K562 (cell line): ENCODE measurements at regions not wholly inside any gene's neighbourhood (a gene's known extent, or its start where the extent isn't known, plus 50 kb on each side); places are given as distances from the start of the nearest gene placed in this dataset.

Source experiments
- ATAC-seq: fragments of 200-7000 bp; cut with Tn5 transposase; 3 replicates; pipeline ENCODE4 v1.9.1; 2020; ENCODE audit warnings: moderate library complexity
- BruUV-seq: library from RNA; stranded (reverse); fragments of 400-500 nt; replicated peaks from 2 replicates; lab custom pipeline; 2021; lab: Mats Ljungman, UMichigan
- CTCF ChIA-PET: fragments of 300-600 bp; formaldehyde crosslinking; extraction: SDS; loops from one replicate; lab custom pipeline; 2021; ENCODE audit warnings: low intra/inter-chr PET ratio; lab: Yijun Ruan, JAX
- POLR2A ChIA-PET: fragments of 300-600, 350-650 bp; sonication (Branson Sonifier 250); formaldehyde crosslinking; extraction: SDS; loops from one replicate; lab custom pipeline; 2021; ENCODE audit warnings: antibody characterized with exemption, inconsistent platforms; lab: Yijun Ruan, JAX
- DNase-seq, 4 experiments: peaks; one replicate each; pipeline versions ENCODE4 v3.0.0 to v3.0.0-alpha.2; 2011 to 2018; ENCODE audit warnings: low spot score in 3 of 4, mixed read lengths in 3 of 4; ENCODE audit errors: extremely low read depth in 1 of 4
- FAIRE-seq: peaks from 2 replicates; lab custom pipeline; 2011; peaks lifted over from hg19 to GRCh38; lab: Jason Lieb, UNC
- H2AFZ ChIP-seq: 2 replicates; pipeline ENCODE4 v1.6.0; 2011; ENCODE audit warnings: low read depth, low read length, control low read depth, inconsistent platforms
- H3K27ac ChIP-seq: fragments of 200-600 bp; 3 replicates; pipeline ENCODE4 v1.8.0; 2011; ENCODE audit warnings: low read depth, mild to moderate bottlenecking, control low read depth, inconsistent platforms, low read length, moderate library complexity, mixed read lengths; ENCODE audit errors: extremely low read depth
- H3K27me3 ChIP-seq, 2 experiments: fragments of 300-600 bp in 1 of 2; 2 replicates in 1 of 2; 3 replicates in 1 of 2; pipeline versions ENCODE4 v1.6.0 to v1.8.0; 2011; ENCODE audit warnings: inconsistent platforms in 2 of 2, low read length in 2 of 2, mild to moderate bottlenecking in 1 of 2, mixed read lengths in 1 of 2, moderate library complexity in 1 of 2; ENCODE audit not compliant: control insufficient read depth in 2 of 2, insufficient read depth in 2 of 2
- H3K36me3 ChIP-seq: fragments of 300-600 bp; 3 replicates; pipeline ENCODE4 v1.8.0; 2011; ENCODE audit warnings: mild to moderate bottlenecking, low read length, inconsistent platforms; ENCODE audit not compliant: control insufficient read depth, insufficient read depth
- H3K4me1 ChIP-seq, 2 experiments: fragments of 200-600 bp in 1 of 2; replicated peaks in 1 of 2; 2 replicates in 1 of 2; 3 replicates in 1 of 2; pipeline versions ENCODE4 v1.5.1 to v1.8.0; 2011; ENCODE audit warnings: inconsistent platforms in 2 of 2, low read length in 2 of 2, mild to moderate bottlenecking in 1 of 2, mixed read lengths in 1 of 2, moderate library complexity in 1 of 2; ENCODE audit not compliant: control insufficient read depth in 2 of 2, insufficient read depth in 2 of 2
- H3K4me2 ChIP-seq: 2 replicates; pipeline ENCODE4 v1.6.1; 2011; ENCODE audit warnings: low read length, control low read depth, inconsistent platforms, mixed read lengths; ENCODE audit not compliant: insufficient read depth
- H3K4me3 ChIP-seq: fragments of 200-600 bp; sonication (generic), shearing (Covaris generic); 2 replicates; pipeline ENCODE4 v1.5.1; 2016; ENCODE audit warnings: control low read depth, inconsistent platforms
- H3K79me2 ChIP-seq: fragments of 200-600 bp; 3 replicates; pipeline ENCODE4 v1.8.0; 2011; ENCODE audit warnings: low read length, inconsistent platforms; ENCODE audit not compliant: control insufficient read depth, insufficient read depth
- H3K9ac ChIP-seq, 2 experiments: 2 replicates each; pipeline versions ENCODE4 v1.6.0 to v1.6.1; 2011; ENCODE audit warnings: low read depth in 2 of 2, low read length in 2 of 2, control low read depth in 1 of 2, inconsistent platforms in 1 of 2, mild to moderate bottlenecking in 1 of 2, mixed read lengths in 1 of 2; ENCODE audit not compliant: insufficient read depth in 1 of 2
- H3K9me1 ChIP-seq: one replicate; pipeline ENCODE4 v1.6.0; 2011; ENCODE audit warnings: inconsistent platforms, mild to moderate bottlenecking, low read length, moderate library complexity; ENCODE audit not compliant: control insufficient read depth, insufficient read depth
- H3K9me3 ChIP-seq: replicated peaks from 2 replicates; pipeline ENCODE4 v1.5.1; 2011; ENCODE audit warnings: low read depth, low read length, inconsistent platforms; ENCODE audit not compliant: control insufficient read depth, insufficient read depth
- H4K20me1 ChIP-seq: replicated peaks from 2 replicates; pipeline ENCODE4 v1.6.1; 2011; ENCODE audit warnings: low read length, inconsistent platforms, mixed read lengths; ENCODE audit not compliant: control insufficient read depth, insufficient read depth
- CBX8 ChIP-seq: fragments of 200-600 bp; sonication (generic); IDR thresholded peaks from 2 replicates; pipeline ENCODE4 v1.6.1; 2012; ENCODE audit warnings: borderline replicate concordance, mixed run types, low read depth, mild to moderate bottlenecking, moderate library complexity, mixed read lengths, low read length, control low read depth, inconsistent platforms; ENCODE audit not compliant: poor library complexity, severe bottlenecking; ENCODE audit errors: extremely low read depth
- FOXA3 ChIP-seq, 2 experiments: fragments of 450-650 bp in 1 of 2; sonication (generic) in 1 of 2; formaldehyde crosslinking; IDR thresholded peaks in 1 of 2; conservative IDR thresholded peaks in 1 of 2; 2 replicates each; pipeline versions ENCODE4 v1.4.0 to v1.8.0; 2020 to 2022; ENCODE audit warnings: mild to moderate bottlenecking in 2 of 2, missing genetic modification reagents in 1 of 2
- HMG20B ChIP-seq: fragments of 250-450 bp; sonication (Bioruptor Pico); IDR thresholded peaks from 2 replicates; pipeline ENCODE4 v1.5.0; 2021; ENCODE audit warnings: mild to moderate bottlenecking
- HNRNPLL ChIP-seq: fragments of 200-400 bp; formaldehyde crosslinking; IDR thresholded peaks from 2 replicates; pipeline ENCODE4 v1.6.1; 2017; ENCODE audit warnings: low read length, low read depth, mild to moderate bottlenecking; ENCODE audit not compliant: poor library complexity, severe bottlenecking
- MCM2 ChIP-seq: fragments of 450-650 bp; IDR thresholded peaks from 2 replicates; pipeline ENCODE4 v1.6.1; 2017; ENCODE audit warnings: low read depth, mild to moderate bottlenecking
- NBN ChIP-seq: fragments of 450-650 bp; IDR thresholded peaks from 2 replicates; pipeline ENCODE4 v1.6.1; 2016; ENCODE audit warnings: low read depth, mild to moderate bottlenecking
- PHF21A ChIP-seq: fragments of 450-650 bp; IDR thresholded peaks from 2 replicates; pipeline ENCODE4 v1.6.1; 2017; ENCODE audit warnings: low read depth, borderline replicate concordance
- PYGO2 ChIP-seq: fragments of 450-650 bp; IDR thresholded peaks from 2 replicates; pipeline ENCODE4 v1.6.1; 2016; ENCODE audit warnings: mild to moderate bottlenecking, missing genetic modification characterization, moderate library complexity, missing compliant biosample characterization
- SIN3A ChIP-seq, 2 experiments: fragments of 150-350 bp in 1 of 2; IDR thresholded peaks; 2 replicates each; pipeline ENCODE4 v1.6.1; 2011 to 2016; ENCODE audit warnings: borderline replicate concordance in 2 of 2, low read depth in 2 of 2, low read length in 2 of 2, mild to moderate bottlenecking in 2 of 2, moderate library complexity in 2 of 2; ENCODE audit not compliant: control insufficient read depth in 1 of 2
- SMAD2 ChIP-seq: fragments of 150-350 bp; IDR thresholded peaks from 2 replicates; pipeline ENCODE4 v1.6.1; 2014; ENCODE audit warnings: low read depth, mild to moderate bottlenecking, low read length
- TOE1 ChIP-seq, 2 experiments: fragments of 450-650 bp in 1 of 2; sonication (generic) in 1 of 2; formaldehyde crosslinking in 1 of 2; IDR thresholded peaks; 2 replicates each; pipeline versions ENCODE4 v1.7.1 to v1.8.0; 2016 to 2022; ENCODE audit warnings: borderline replicate concordance in 2 of 2, mild to moderate bottlenecking in 2 of 2, antibody characterized with exemption in 1 of 2, inconsistent platforms in 1 of 2, low read depth in 1 of 2, missing genetic modification reagents in 1 of 2, moderate library complexity in 1 of 2
- ZFPM2 ChIP-seq: fragments of 250-450 bp; sonication (Bioruptor Pico); IDR thresholded peaks from 2 replicates; pipeline ENCODE4 v1.5.1; 2022; ENCODE audit warnings: mild to moderate bottlenecking
- ZFX ChIP-seq: sonication (generic); formaldehyde crosslinking; IDR thresholded peaks from 2 replicates; pipeline ENCODE4 v1.8.0; 2022; ENCODE audit warnings: mild to moderate bottlenecking, missing genetic modification reagents, moderate library complexity
- ZNF696 ChIP-seq: fragments of 250-450 bp; sonication (Bioruptor Pico); conservative IDR thresholded peaks from 2 replicates; pipeline ENCODE4 v1.4.0; 2020; ENCODE audit warnings: mild to moderate bottlenecking, moderate library complexity
- WGBS: fragments of 100-300 bp; shearing (Covaris generic); methylation state at CpG from one replicate; pipeline ENCODE4 v1.1.6; 2016; ENCODE audit warnings: low coverage, mixed read lengths; ENCODE audit not compliant: insufficient coverage; ENCODE audit errors: missing lambda C conversion rate; 5-methylcytosine and 5-hydroxymethylcytosine counted together
- in situ Hi-C: fragments of 300-500 bp; cut with MboI; formaldehyde crosslinking; loops from 4 replicates; pipeline ENCODE4 v1.15.0; 2018; ENCODE audit warnings: inconsistent platforms, mixed read lengths
- intact Hi-C: fragments of 100-400 bp; cut with micrococcal nuclease; formaldehyde crosslinking; loops from 2 replicates; pipeline ENCODE4 v1.14.2; 2022
- TF ChIP-seq, protein P1 (sequence below): sonication (generic); formaldehyde crosslinking; IDR thresholded peaks from 2 replicates; pipeline ENCODE4 v1.9.0; 2022; ENCODE audit warnings: mild to moderate bottlenecking, missing genetic modification reagents
- TF ChIP-seq, protein P2 (sequence below): sonication (generic); formaldehyde crosslinking; IDR thresholded peaks from 2 replicates; pipeline ENCODE4 v1.8.0; 2022; ENCODE audit warnings: mild to moderate bottlenecking, missing genetic modification reagents
- TF ChIP-seq, protein P3 (sequence below), 3 experiments: fragments of 200-800 bp in 1 of 3; fragments of 250-450 bp in 1 of 3; fragments of 450-650 bp in 1 of 3; sonication (Bioruptor Pico) in 1 of 3; sonication (Bioruptor generic) in 1 of 3; formaldehyde crosslinking in 1 of 3; IDR thresholded peaks; 2 replicates each; pipeline versions ENCODE4 v1.6.1 to v1.8.0; 2016 to 2022; ENCODE audit warnings: mild to moderate bottlenecking in 2 of 3, missing genetic modification characterization in 2 of 3, missing compliant biosample characterization in 1 of 3, moderate library complexity in 1 of 3

DNA sequence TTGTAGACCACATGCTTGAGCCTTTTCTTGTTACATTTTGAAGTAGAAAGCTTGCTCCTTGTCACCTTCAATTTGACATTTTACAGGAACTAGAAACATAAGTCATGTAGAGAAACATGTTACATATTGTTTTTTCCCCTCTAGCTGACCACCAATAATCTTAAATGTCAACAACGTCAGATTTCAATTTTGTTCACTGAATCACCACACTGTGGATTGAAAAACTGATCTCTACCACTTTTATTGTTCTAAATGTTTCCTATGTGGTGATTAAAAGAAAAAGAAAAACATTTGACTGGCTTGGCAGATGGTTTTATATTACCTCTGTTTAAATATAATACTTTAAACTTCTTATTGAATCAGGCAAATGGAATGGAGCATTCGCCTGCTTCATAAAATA is 87.7 kb downstream of the DSEL start:
- Histone ChIP-seq H4K20me1 (no peaks in the 10 kb centered on the region), H3K4me2 (no peak overlapping the region), H3K4me1 (no peaks in the 10 kb centered on the region), H3K27ac (no peak overlapping the region), H3K36me3 (no peaks in the 10 kb centered on the region), H3K4me3 (no peak overlapping the region), H3K9me3 (no peaks in the 10 kb centered on the region), H3K9me1 (no peaks in the 10 kb centered on the region), H2AFZ (no peak overlapping the region), H3K27me3 (no peaks in the 10 kb centered on the region), H3K9ac (no peak overlapping the region), H3K79me2 (no peaks in the 10 kb centered on the region)
- 0% methylated on average over 2 of the region's 2 CpGs for WGBS
- DNase-seq = no peak
- in situ Hi-C loops = no loop called here
- intact Hi-C loops = no loop called here
- no peak for FAIRE-seq
- POLR2A ChIA-PET = interaction anchor here (0.6 kb wide), 1 partner anchor 209 kb away, joined by 3 read pairs; no protein-coding TSS in a partner anchor
- no peak for ATAC-seq
- CTCF ChIA-PET = no interaction called here
- BruUV-seq = no TSS peak
- no peak for TF ChIP-seq NBN
- no peak for TF ChIP-seq CBX8
- TF ChIP-seq, protein P1, sequence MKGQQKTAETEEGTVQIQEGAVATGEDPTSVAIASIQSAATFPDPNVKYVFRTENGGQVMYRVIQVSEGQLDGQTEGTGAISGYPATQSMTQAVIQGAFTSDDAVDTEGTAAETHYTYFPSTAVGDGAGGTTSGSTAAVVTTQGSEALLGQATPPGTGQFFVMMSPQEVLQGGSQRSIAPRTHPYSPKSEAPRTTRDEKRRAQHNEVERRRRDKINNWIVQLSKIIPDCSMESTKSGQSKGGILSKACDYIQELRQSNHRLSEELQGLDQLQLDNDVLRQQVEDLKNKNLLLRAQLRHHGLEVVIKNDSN (CRISPR knock-in tag) = no peak
- no peak for TF ChIP-seq HNRNPLL
- no peak for TF ChIP-seq PYGO2 (tag)
- no peak for TF ChIP-seq FOXA3 (CRISPR knock-in tag; conservative IDR thresholded peaks at IDR 0.05 in 1 of 2, IDR thresholded peaks at IDR 0.05 in 1 of 2)
- no peak for TF ChIP-seq SMAD2
- TF ChIP-seq ZFPM2 (CRISPR knock-in tag) = no peak
- TF ChIP-seq, protein P2, sequence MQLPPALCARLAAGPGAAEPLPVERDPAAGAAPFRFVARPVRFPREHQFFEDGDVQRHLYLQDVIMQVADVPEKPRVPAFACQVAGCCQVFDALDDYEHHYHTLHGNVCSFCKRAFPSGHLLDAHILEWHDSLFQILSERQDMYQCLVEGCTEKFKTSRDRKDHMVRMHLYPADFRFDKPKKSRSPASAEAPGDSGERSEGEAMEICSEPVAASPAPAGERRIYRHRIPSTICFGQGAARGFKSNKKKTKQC (CRISPR knock-in tag) = no peak
- TF ChIP-seq, protein P3, sequence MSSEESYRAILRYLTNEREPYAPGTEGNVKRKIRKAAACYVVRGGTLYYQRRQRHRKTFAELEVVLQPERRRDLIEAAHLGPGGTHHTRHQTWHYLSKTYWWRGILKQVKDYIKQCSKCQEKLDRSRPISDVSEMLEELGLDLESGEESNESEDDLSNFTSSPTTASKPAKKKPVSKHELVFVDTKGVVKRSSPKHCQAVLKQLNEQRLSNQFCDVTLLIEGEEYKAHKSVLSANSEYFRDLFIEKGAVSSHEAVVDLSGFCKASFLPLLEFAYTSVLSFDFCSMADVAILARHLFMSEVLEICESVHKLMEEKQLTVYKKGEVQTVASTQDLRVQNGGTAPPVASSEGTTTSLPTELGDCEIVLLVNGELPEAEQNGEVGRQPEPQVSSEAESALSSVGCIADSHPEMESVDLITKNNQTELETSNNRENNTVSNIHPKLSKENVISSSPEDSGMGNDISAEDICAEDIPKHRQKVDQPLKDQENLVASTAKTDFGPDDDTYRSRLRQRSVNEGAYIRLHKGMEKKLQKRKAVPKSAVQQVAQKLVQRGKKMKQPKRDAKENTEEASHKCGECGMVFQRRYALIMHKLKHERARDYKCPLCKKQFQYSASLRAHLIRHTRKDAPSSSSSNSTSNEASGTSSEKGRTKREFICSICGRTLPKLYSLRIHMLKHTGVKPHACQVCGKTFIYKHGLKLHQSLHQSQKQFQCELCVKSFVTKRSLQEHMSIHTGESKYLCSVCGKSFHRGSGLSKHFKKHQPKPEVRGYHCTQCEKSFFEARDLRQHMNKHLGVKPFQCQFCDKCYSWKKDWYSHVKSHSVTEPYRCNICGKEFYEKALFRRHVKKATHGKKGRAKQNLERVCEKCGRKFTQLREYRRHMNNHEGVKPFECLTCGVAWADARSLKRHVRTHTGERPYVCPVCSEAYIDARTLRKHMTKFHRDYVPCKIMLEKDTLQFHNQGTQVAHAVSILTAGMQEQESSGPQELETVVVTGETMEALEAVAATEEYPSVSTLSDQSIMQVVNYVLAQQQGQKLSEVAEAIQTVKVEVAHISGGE (CRISPR knock-in tag; IDR thresholded peaks at IDR 0.05) = no peak
- TF ChIP-seq MCM2 = no peak
- no peak for TF ChIP-seq PHF21A
- no peak for TF ChIP-seq ZFX (CRISPR knock-in tag)
- no peak for TF ChIP-seq SIN3A (IDR thresholded peaks at IDR 0.05; ENCODE audit: borderline replicate concordance in 2 of 2, control insufficient read depth in 1 of 2, low read depth in 2 of 2, low read length in 2 of 2)
- no peak for TF ChIP-seq TOE1 (IDR thresholded peaks at IDR 0.05; ENCODE audit: borderline replicate concordance)
- TF ChIP-seq TOE1 (CRISPR knock-in tag; IDR thresholded peaks at IDR 0.05; ENCODE audit: borderline replicate concordance, low read depth) = no peak
- TF ChIP-seq HMG20B (CRISPR knock-in tag) = no peak
- TF ChIP-seq ZNF696 (CRISPR knock-in tag) = no peak
